ENCODE measurements at regions not wholly inside any gene's neighbourhood (a gene's known extent, or its start where the extent isn't known, plus 50 kb on each side); places are given as distances from the start of the nearest gene placed in this dataset.
A peak's percentile ranks its signal among the peaks of the same experiment; 100 is the strongest.
"Not testable (repeated sequence)": the region's sequence is repeated elsewhere in the genome, so short reads cannot be mapped to it uniquely, and the experiment has no call there.

DNA sequence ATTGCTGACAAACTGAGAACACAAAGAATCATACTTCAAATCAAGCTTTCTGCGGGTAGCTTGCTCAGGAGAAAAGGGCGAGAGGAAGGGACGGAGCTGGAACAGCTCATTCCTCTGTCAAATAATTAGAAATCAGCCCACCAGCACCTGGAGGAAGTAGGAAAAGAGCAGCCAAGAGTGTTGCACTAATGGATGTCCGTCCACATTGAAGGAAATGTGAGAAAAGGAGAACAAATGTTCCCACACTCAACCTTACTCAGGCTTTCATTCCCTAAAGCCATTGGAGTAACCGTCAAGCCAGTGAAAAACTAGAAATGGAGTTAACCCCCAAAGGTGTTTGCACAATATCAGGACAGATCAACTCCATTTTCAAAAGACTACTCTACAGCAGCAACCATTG is 233.0 kb upstream of the PRKD1 start:
- DNase-seq (ENCODE audit: low spot score): no peak

GRCh38 chr14:30162066-30162465 is 234.4 kb upstream of the PRKD1 start:
- DNase-seq (ENCODE audit: low spot score): no peak

DNA sequence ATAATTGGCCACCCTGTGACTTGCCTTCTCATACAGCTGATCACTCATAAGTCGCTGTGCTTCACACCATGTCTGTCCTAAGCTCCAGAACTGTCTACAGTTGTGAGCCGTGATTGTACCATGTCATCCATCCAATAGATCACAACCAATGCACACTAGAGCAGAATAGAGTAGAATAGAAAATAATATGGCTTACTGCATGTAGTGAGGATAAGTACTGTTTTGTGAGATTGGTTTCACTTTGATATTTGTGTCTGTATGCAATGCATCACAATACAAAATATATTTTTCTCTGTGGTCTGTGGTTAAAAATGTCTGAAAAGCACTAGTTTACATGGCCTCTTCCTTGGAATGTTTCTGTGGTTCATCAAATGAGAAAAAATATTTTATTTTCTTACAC is 237.6 kb upstream of the PRKD1 start:
- DNase-seq (ENCODE audit: low spot score): no peak

- DNase-seq (ENCODE audit: low spot score): no peak
These were observed 250.1 kb upstream of the PRKD1 start for GRCh38 chr14:30177781-30178180.

GRCh38 chr14:30179381-30180130 is 251.9 kb upstream of the PRKD1 start:
- DNase-seq (ENCODE audit: low spot score): no peak

DNA sequence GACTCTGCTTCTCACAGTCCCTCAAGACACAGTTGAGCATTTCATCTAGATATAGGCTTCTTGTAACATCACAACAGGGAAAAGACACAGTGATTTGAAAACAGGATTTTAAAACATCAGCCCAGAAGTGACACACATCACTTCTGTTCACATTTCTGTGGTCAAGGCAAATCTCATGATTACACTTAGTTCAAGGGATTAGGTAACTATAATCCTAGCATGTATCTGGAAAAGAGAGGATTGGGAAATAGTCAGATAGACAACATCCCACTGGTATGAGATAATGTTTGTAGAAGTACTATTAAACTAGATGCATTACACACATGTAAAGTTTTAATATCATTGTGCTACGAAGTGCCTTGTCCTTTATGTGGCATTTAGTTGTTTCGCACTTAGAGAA is 252.6 kb upstream of the PRKD1 start:
- no peak for DNase-seq (ENCODE audit: low spot score)

DNA sequence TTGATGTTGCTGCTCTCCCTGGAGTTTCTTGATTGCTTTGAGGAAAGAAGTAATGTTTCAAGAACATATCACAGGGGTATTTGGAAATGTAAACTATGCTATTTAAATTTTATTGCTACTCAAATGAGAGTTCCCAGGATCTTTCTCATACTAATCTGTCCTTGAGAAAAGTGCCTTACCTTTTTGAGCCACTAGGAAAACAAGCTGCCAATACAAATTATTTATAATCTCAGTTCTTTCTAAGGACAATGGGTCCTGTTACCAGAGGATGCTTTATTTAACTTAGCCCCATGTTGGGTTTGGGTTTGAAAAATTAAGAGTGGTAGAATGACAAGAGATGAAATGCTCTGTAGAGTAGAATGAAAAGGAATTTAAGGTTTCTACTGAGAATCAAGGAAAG is 258.2 kb upstream of the PRKD1 start:
- no peak for DNase-seq (ENCODE audit: low spot score)

DNA sequence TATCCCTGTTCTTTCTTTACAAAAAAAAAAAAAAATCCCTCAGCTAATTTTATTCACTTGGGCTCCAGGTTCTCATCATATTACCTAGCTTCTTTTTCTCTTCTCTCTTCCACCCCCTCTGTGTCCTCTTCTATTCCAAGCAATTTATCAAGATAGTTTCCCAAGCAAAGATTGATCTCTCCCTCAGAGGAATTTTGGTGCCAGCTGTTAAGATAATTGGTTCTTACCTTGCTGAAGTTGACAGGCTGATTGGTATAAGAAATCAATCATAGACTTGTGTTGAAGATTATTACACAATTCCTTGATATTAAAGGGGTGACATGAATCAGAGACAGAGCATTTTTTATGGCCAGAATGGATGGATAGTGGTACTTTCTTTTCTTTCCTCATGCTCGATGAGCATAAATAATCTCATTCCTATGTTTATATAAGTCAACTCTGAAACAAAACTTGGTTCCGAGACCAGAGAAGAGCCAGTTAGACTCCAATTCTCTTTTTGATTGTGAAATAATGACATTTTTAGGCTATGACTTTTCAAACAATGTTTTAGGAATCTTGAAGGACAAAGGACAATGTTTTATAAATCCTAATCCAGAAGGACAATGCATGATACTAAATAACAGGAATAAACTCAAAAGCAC is 264.1 kb upstream of the PRKD1 start:
- DNase-seq (ENCODE audit: low spot score): no peak

DNA sequence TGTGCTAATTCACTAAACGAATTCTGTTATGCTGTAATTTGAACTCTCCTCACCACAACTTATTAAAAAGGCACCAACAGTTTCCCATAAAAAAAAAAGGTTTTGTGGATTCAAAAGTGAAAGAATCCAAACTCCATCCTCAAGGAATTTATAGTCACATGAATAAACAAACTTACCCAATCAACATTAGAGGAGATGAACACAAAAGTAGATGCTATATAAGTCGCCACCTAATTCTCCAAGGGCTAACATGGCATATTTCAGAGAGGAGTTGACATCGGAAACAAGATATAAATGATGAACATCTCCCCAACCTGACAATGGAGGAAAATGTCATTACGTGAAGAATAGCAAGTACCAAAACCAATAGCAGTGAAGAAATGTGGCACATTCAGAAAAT is 265.5 kb upstream of the PRKD1 start:
- DNase-seq (ENCODE audit: low spot score): no peak

DNA sequence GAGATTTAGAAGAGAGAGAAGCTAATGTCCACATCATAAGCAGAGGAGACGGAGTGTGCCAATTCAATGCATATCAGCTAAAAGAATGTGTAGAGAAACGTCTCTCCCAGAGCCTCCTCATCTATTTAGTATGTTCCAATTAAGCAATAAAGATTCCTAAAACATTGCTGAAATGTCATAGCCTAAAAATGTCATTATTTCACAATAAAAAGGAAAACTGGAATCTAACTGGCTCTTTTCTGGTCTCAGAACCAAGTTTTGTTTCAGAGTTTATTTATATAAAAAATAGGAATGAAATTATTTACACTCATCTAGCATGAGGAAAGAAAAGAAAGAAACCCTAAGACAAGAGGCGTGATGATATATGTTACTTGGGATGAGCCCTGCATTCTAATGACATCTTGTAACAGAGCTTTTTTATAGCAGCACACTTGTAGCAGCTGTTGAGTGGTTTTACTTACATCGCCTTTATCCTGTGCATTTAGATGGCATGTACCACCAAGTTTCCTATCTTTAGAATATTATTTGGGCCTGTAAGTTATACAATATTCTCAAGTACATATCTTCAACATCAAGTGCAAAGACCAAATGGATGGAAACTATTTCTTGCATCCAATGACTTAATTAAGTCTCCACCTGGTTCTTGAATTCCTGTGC is 266.3 kb upstream of the PRKD1 start:
- DNase-seq (ENCODE audit: low spot score): no peak

GRCh38 chr14:30194741-30195148 is 267.1 kb upstream of the PRKD1 start:
- DNase-seq (ENCODE audit: low spot score): no peak

DNA sequence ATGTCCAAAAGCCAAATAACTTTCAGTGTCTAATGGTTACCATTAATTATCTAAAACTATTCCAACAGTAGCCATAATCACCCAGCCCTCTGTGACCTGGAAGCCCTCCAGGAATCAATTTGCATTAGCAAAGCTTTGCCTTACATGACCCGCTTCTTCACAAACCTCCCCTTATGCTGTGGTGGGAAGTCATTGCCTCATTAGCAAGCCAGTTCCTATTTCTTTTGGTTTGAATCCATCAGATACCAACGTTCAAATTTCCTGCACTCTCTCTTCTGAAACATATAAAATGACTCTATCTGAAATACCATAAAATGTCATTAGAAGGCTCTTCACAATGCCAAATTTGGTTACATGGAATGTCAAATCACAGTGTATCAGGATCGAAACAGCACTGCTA is 268.3 kb upstream of the PRKD1 start:
- DNase-seq (ENCODE audit: low spot score): peak; percentile 37

- DNase-seq (ENCODE audit: low spot score): no peak
These were observed 269.2 kb upstream of the PRKD1 start for GRCh38 chr14:30196861-30197260.

GRCh38 chr14:30198720-30199119 is 271.1 kb upstream of the PRKD1 start:
- not testable (repeated sequence) for DNase-seq (ENCODE audit: low spot score)

GRCh38 chr14:30204431-30204980 is 276.9 kb upstream of the PRKD1 start:
- DNase-seq (ENCODE audit: low spot score): no peak

DNA sequence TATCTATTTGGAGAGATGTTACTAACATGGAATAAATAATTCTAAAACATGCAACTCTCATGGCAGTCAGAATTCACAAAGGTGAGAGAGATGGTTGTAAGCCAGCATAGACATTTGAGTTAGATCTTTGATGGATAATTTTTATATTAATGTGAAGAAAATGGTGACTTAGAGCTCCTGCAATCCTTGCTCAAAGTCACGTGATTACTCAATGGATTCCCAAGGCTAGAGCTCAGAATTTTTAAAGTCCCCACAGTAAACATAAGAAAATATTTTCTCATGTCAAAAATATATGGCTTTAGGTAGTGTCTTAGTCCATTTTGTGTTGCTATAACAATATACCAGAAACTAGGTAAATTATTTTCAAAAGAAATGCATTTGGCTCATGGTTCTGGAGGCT is 281.5 kb upstream of the PRKD1 start:
- DNase-seq (ENCODE audit: low spot score): no peak

DNA sequence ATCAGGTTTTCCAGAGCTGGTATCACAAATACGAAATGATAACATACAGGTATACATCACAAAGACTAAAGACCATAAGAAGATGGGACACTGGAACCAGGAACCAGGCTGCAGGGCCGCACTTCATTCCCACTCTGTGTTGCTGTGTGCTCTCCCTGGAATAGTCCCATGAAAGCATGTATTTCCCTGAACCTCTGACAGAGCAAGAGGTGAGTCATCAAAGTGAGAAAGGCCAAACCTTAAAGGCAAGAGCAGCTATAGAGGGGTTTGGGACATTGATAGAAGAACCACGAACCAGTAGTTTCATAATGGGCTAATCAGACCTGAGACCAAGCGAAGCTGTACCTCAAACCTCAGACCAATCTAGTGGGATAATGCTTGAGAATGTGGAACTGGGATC is 283.0 kb upstream of the PRKD1 start:
- no peak for DNase-seq (ENCODE audit: low spot score)

DNA sequence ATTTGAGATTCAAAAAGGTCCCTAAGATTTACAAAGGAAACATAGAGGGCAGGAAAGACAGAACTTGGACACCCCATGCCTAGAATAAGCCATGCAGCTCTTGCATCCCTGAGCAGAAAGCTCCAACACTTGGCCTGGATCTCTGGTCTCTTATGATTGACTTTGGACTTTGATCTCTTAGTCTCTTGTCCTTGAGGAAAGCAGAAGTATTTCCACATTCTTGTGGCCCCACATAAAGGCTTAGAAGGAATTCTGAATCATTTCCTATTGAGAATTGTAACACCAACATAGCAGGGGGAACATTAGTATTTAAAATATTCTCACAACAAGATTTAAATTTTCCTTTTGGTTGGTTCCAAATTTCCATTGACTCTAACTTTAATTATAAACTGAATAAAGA is 283.7 kb upstream of the PRKD1 start:
- DNase-seq (ENCODE audit: low spot score): no peak

- no peak for DNase-seq (ENCODE audit: low spot score)
These were observed 286.4 kb upstream of the PRKD1 start for GRCh38 chr14:30214014-30214413.

- peak; percentile 72 for DNase-seq (ENCODE audit: low spot score)
These were observed 286.9 kb upstream of the PRKD1 start for GRCh38 chr14:30214461-30215090.

GRCh38 chr14:30218907-30219306 is 291.3 kb upstream of the PRKD1 start:
- no peak for DNase-seq (ENCODE audit: low spot score)

DNA sequence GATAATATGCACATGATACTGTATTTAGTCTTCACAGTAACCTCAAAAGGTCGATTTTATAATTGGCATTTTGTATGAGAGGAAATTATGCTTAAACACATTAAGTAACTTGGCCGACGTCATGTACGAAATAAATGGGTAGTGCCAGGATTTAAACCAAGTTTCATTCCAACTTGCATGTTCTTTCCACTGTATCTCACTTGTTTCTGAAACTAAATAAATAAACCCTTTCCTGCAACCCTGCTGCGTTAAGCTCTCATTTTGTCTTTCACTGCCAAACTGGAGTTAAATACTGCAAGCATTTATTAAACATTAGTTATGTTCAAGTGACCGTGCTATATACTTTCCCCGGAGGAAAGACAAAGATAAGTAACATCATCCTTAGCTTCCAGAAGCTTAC is 293.9 kb upstream of the PRKD1 start:
- no peak for DNase-seq (ENCODE audit: low spot score)

- DNase-seq (ENCODE audit: low spot score): peak; percentile 9
These were observed 295.7 kb upstream of the PRKD1 start for GRCh38 chr14:30223385-30223785.

Data from pons (tissue), 1 donor.